IMR-90 (cell line): ENCODE measurements at regions not wholly inside any gene's neighbourhood (a gene's known extent, or its start where the extent isn't known, plus 50 kb on each side); places are given as distances from the start of the nearest gene placed in this dataset.

ENCODE experiments used
- ATAC-seq: fragments of 200-7000 bp; cut with Tn5 transposase; 2 replicates; pipeline ENCODE4 v1.9.1; 2020; ENCODE audit warnings: low read depth, mild to moderate bottlenecking, moderate library complexity
- BruUV-seq: library from RNA; stranded (reverse); fragments of 400-500 nt; replicated peaks from 2 replicates; lab custom pipeline; 2021; lab: Mats Ljungman, UMichigan
- CTCF ChIA-PET: fragments of 300-600 bp; formaldehyde crosslinking; extraction: SDS; loops from one replicate; lab custom pipeline; 2021; ENCODE audit warnings: antibody characterized with exemption; lab: Yijun Ruan, JAX
- POLR2A ChIA-PET: fragments of 300-600 bp; sonication (Branson Sonifier 250); formaldehyde crosslinking; loops from one replicate; lab custom pipeline; 2022; ENCODE audit warnings: antibody characterized with exemption; ENCODE audit not compliant: unreplicated experiment; lab: Charles Lee
- DNase-seq: peaks from one replicate; pipeline ENCODE4 v3.0.0; 2013
- H2AFZ ChIP-seq: replicated peaks from 2 replicates; pipeline ENCODE3; 2013; ENCODE audit warnings: low read length, mild to moderate bottlenecking; ENCODE audit not compliant: poor library complexity
- H2AK5ac ChIP-seq: 2 replicates; pipeline ENCODE4 v1.6.1; 2013; ENCODE audit warnings: low read depth, low read length, inconsistent platforms
- H2AK9ac ChIP-seq: replicated peaks from 2 replicates; pipeline ENCODE3; 2013; ENCODE audit warnings: mild to moderate bottlenecking, low read depth, low read length, moderate library complexity; ENCODE audit not compliant: poor library complexity
- H2BK120ac ChIP-seq: 2 replicates; pipeline ENCODE4 v1.6.1; 2013; ENCODE audit warnings: low read depth, low read length, inconsistent platforms
- H2BK15ac ChIP-seq: 3 replicates; pipeline ENCODE4 v1.6.1; 2013; ENCODE audit warnings: low read depth, low read length, inconsistent platforms
- H2BK20ac ChIP-seq: 2 replicates; pipeline ENCODE4 v1.6.1; 2013; ENCODE audit warnings: low read depth, mild to moderate bottlenecking, inconsistent platforms, low read length, moderate library complexity
- H2BK5ac ChIP-seq: 2 replicates; pipeline ENCODE4 v1.6.1; 2013; ENCODE audit warnings: mild to moderate bottlenecking, low read depth, low read length, inconsistent platforms; ENCODE audit not compliant: poor library complexity, severe bottlenecking
- H3K14ac ChIP-seq: replicated peaks from 2 replicates; pipeline ENCODE4 v1.6.1; 2013; ENCODE audit warnings: low read depth, low read length, inconsistent platforms
- H3K18ac ChIP-seq: 2 replicates; pipeline ENCODE4 v1.6.1; 2013; ENCODE audit warnings: low read depth, low read length, control low read depth
- H3K23ac ChIP-seq: 2 replicates; pipeline ENCODE4 v1.6.1; 2013; ENCODE audit warnings: low read depth, low read length, inconsistent platforms
- H3K27ac ChIP-seq: 2 replicates; pipeline ENCODE4 v1.5.1; 2013; ENCODE audit warnings: mild to moderate bottlenecking, control low read depth, low read length; ENCODE audit not compliant: insufficient read depth
- H3K27me3 ChIP-seq: 2 replicates; pipeline ENCODE4 v1.6.1; 2013; ENCODE audit warnings: low read length; ENCODE audit not compliant: control insufficient read depth, insufficient read depth
- H3K36me3 ChIP-seq: 2 replicates; pipeline ENCODE4 v1.6.1; 2013; ENCODE audit warnings: low read length, mixed read lengths; ENCODE audit not compliant: control insufficient read depth, insufficient read depth
- H3K4ac ChIP-seq: 2 replicates; pipeline ENCODE4 v1.6.1; 2013; ENCODE audit warnings: low read depth, low read length, inconsistent platforms
- H3K4me1 ChIP-seq: 2 replicates; pipeline ENCODE4 v1.6.1; 2013; ENCODE audit warnings: low read length, mixed read lengths; ENCODE audit not compliant: control insufficient read depth, insufficient read depth
- H3K4me2 ChIP-seq: 2 replicates; pipeline ENCODE4 v1.6.1; 2013; ENCODE audit warnings: low read depth, mild to moderate bottlenecking, control low read depth, low read length, moderate library complexity
- H3K4me3 ChIP-seq: 2 replicates; pipeline ENCODE4 v1.5.1; 2013; ENCODE audit warnings: low read depth, mild to moderate bottlenecking, control low read depth, low read length, moderate library complexity; ENCODE audit not compliant: insufficient read depth
- H3K56ac ChIP-seq: 2 replicates; pipeline ENCODE4 v1.6.1; 2013; ENCODE audit warnings: low read length, inconsistent platforms; ENCODE audit not compliant: insufficient read depth; ENCODE audit errors: extremely low read depth
- H3K79me1 ChIP-seq, 2 experiments: 2 replicates each; pipeline ENCODE4 v1.6.1; 2013; ENCODE audit warnings: low read length in 2 of 2, inconsistent platforms in 1 of 2, low read depth in 1 of 2
- H3K9ac ChIP-seq: 2 replicates; pipeline ENCODE4 v1.6.1; 2013; ENCODE audit warnings: low read depth, low read length, control low read depth
- H3K9me1 ChIP-seq: 2 replicates; pipeline ENCODE4 v1.6.1; 2013; ENCODE audit warnings: low read length, inconsistent platforms; ENCODE audit not compliant: insufficient read depth
- H3K9me3 ChIP-seq: 2 replicates; pipeline ENCODE4 v1.6.1; 2013; ENCODE audit warnings: low read length; ENCODE audit not compliant: control insufficient read depth, insufficient read depth
- H4K20me1 ChIP-seq: 2 replicates; pipeline ENCODE4 v1.6.1; 2013; ENCODE audit warnings: low read length, inconsistent platforms; ENCODE audit not compliant: insufficient read depth
- H4K5ac ChIP-seq: 2 replicates; pipeline ENCODE4 v1.6.1; 2013; ENCODE audit warnings: mild to moderate bottlenecking, low read depth, low read length, control low read depth
- H4K8ac ChIP-seq, 2 experiments: 2 replicates each; pipeline ENCODE4 v1.6.1; 2013; ENCODE audit warnings: low read depth in 2 of 2, low read length in 2 of 2, control low read depth in 1 of 2, inconsistent platforms in 1 of 2
- H4K91ac ChIP-seq: 2 replicates; pipeline ENCODE4 v1.6.1; 2013; ENCODE audit warnings: low read depth, low read length, inconsistent platforms; ENCODE audit not compliant: insufficient read depth
- CEBPB ChIP-seq: IDR thresholded peaks from 2 replicates; pipeline ENCODE4 v1.6.1; 2012; ENCODE audit warnings: low read depth, low read length, improper control_type of control experiment
- ELK1 ChIP-seq: fragments of 150-350 bp; IDR thresholded peaks from 2 replicates; pipeline ENCODE4 v1.6.1; 2016; ENCODE audit warnings: low read depth, mild to moderate bottlenecking, low read length, moderate library complexity, borderline replicate concordance
- FOS ChIP-seq: fragments of 150-350 bp; IDR thresholded peaks from 2 replicates; pipeline ENCODE4 v1.6.1; 2016; ENCODE audit warnings: low read depth, low read length
- MXI1 ChIP-seq: IDR thresholded peaks from 2 replicates; pipeline ENCODE4 v1.6.1; 2012; ENCODE audit warnings: low read depth, mild to moderate bottlenecking, low read length, moderate library complexity, borderline replicate concordance
- POLR2A ChIP-seq: IDR thresholded peaks from 2 replicates; pipeline ENCODE4 v1.6.1; 2012; ENCODE audit warnings: mild to moderate bottlenecking, low read depth, low read length
- RAD21 ChIP-seq: IDR thresholded peaks from 2 replicates; pipeline ENCODE4 v1.6.1; 2012; ENCODE audit warnings: low read length, improper control_type of control experiment
- USF2 ChIP-seq: fragments of 150-350 bp; IDR thresholded peaks from 2 replicates; pipeline ENCODE4 v1.6.1; 2017; ENCODE audit warnings: mild to moderate bottlenecking, antibody characterized with exemption, low read length, low read depth
- WGBS, 2 experiments: methylation state at CpG; one replicate each; pipeline versions ENCODE4 v1.1.5 to v1.1.7; 2013; ENCODE audit warnings: missing lambda C conversion rate in 2 of 2; ENCODE audit not compliant: insufficient read length in 1 of 2; ENCODE audit errors: extremely low coverage in 2 of 2; 5-methylcytosine and 5-hydroxymethylcytosine counted together
- dilution Hi-C: fragments of 300-500 bp; cut with HindIII; formaldehyde crosslinking; loops from one replicate; pipeline ENCODE4 v1.14.3; 2018; ENCODE audit warnings: low sequenced_read_pairs; ENCODE audit not compliant: unreplicated experiment
- in situ Hi-C: fragments of 300-500 bp; cut with MboI; formaldehyde crosslinking; loops from 3 replicates; pipeline ENCODE4 v1.14.3; 2019; ENCODE audit warnings: low sequenced_read_pairs, inconsistent platforms, mixed read lengths
- intact Hi-C: fragments of 100-400 bp; cut with micrococcal nuclease; formaldehyde crosslinking; loops from 2 replicates; pipeline ENCODE4 v1.10.0; 2022

GRCh38 chr2:53242090-53242489 lies 525.5 kb upstream of the CHAC2 start:
- intact Hi-C loops = no loop called here
- Histone ChIP-seq H4K8ac (no peak overlapping the region), H2BK120ac (no peak overlapping the region), H2BK15ac (no peak overlapping the region), H2BK20ac (no peak overlapping the region), H4K5ac (no peak overlapping the region), H3K56ac (no peak overlapping the region), H3K9ac (no peak overlapping the region), H2AK9ac (no peak overlapping the region), H3K79me1 (no peaks in the 10 kb centered on the region), H3K27ac (no peak overlapping the region), H3K4me2 (no peak overlapping the region), H2BK5ac (no peak overlapping the region), H3K36me3 (no peaks in the 10 kb centered on the region), H3K27me3 (no peaks in the 10 kb centered on the region), H3K18ac (no peak overlapping the region), H3K4me3 (no peak overlapping the region), H2AFZ (no peak overlapping the region), H4K20me1 (no peaks in the 10 kb centered on the region), H4K91ac (no peak overlapping the region), H3K9me1 (no peaks in the 10 kb centered on the region), H3K14ac (no peak overlapping the region), H3K23ac (no peak overlapping the region), H3K9me3 (no peaks in the 10 kb centered on the region), H2AK5ac (no peak overlapping the region), H3K4ac (no peak overlapping the region), H3K4me1 (no peaks in the 10 kb centered on the region)
- in situ Hi-C loops = no loop called here
- ChIA-PET POLR2A (no interaction called here), CTCF (no interaction called here)
- dilution Hi-C loops = no loop called here
- 29% methylated on average over 2 of the region's 3 CpGs; no CpG with 5 or more reads in 1 of the 2 experiments for WGBS, 2 experiments
- no TSS peak for BruUV-seq
- ATAC-seq (no peak), DNase-seq (no peak)
- TF ChIP-seq MXI1 (no peak), FOS (no peak), RAD21 (no peak), POLR2A (no peak), CEBPB (no peak), ELK1 (no peak), USF2 (no peak)
